ENCODE measurements at regions not wholly inside any gene's neighbourhood (a gene's known extent, or its start where the extent isn't known, plus 50 kb on each side); places are given as distances from the start of the nearest gene placed in this dataset.

- no peaks in the 10 kb centered on the region for H3K36me3 ChIP-seq
- no peak overlapping the region for H3K4me3 ChIP-seq (ENCODE audit: low read depth in 1 of 2, low read length in 1 of 2)
- no peak for TF ChIP-seq CTCF (IDR thresholded peaks at IDR 0.05)
- H3K9me3 ChIP-seq: no peaks in the 10 kb centered on the region
- no peaks in the 10 kb centered on the region for H3K4me1 ChIP-seq (ENCODE audit: control insufficient read depth in 1 of 2, insufficient read depth in 1 of 2, low read depth in 1 of 2, low read length in 1 of 2)
- peaks cover 5% of the 10 kb centered on the region for H3K27me3 ChIP-seq
- no peak overlapping the region for H3K27ac ChIP-seq
Observed at GRCh38 chr20:56769921-56770600, 141.0 kb downstream of the TFAP2C start.

GRCh38 chr20:56773749-56774148 lies 144.6 kb downstream of the TFAP2C start:
- Histone ChIP-seq H3K4me3 (ENCODE audit: low read depth in 1 of 2, low read length in 1 of 2) (no peak overlapping the region), H3K9me3 (no peaks in the 10 kb centered on the region), H3K27me3 (no peaks in the 10 kb centered on the region), H3K36me3 (no peaks in the 10 kb centered on the region), H3K4me1 (ENCODE audit: control insufficient read depth in 1 of 2, insufficient read depth in 1 of 2, low read depth in 1 of 2, low read length in 1 of 2) (no peaks in the 10 kb centered on the region), H3K27ac (no peak overlapping the region)
- no peak for TF ChIP-seq CTCF (IDR thresholded peaks at IDR 0.05)

GRCh38 chr20:56774873-56775272 lies 145.8 kb downstream of the TFAP2C start:
- no peak for TF ChIP-seq CTCF (IDR thresholded peaks at IDR 0.05)

GRCh38 chr20:56776345-56776744 lies 147.2 kb downstream of the TFAP2C start:
- H3K36me3 ChIP-seq: no peaks in the 10 kb centered on the region
- no peaks in the 10 kb centered on the region for H3K27me3 ChIP-seq
- no peaks in the 10 kb centered on the region for H3K4me1 ChIP-seq (ENCODE audit: control insufficient read depth in 1 of 2, insufficient read depth in 1 of 2, low read depth in 1 of 2, low read length in 1 of 2)
- TF ChIP-seq CTCF (IDR thresholded peaks at IDR 0.05): no peak
- H3K27ac ChIP-seq: no peak overlapping the region
- no peak overlapping the region for H3K4me3 ChIP-seq (ENCODE audit: low read depth in 1 of 2, low read length in 1 of 2)
- no peaks in the 10 kb centered on the region for H3K9me3 ChIP-seq

More at GRCh38 chr20:56774873-56775272, 145.8 kb downstream of the TFAP2C start:
- Histone ChIP-seq H3K36me3 (no peaks in the 10 kb centered on the region), H3K4me3 (ENCODE audit: low read depth in 1 of 2, low read length in 1 of 2) (no peak overlapping the region), H3K4me1 (ENCODE audit: control insufficient read depth in 1 of 2, insufficient read depth in 1 of 2, low read depth in 1 of 2, low read length in 1 of 2) (no peaks in the 10 kb centered on the region), H3K9me3 (no peaks in the 10 kb centered on the region), H3K27me3 (no peaks in the 10 kb centered on the region), H3K27ac (no peak overlapping the region)

GRCh38 chr20:56778765-56779195 lies 149.7 kb downstream of the TFAP2C start:
- Histone ChIP-seq H3K27me3 (no peaks in the 10 kb centered on the region), H3K9me3 (no peaks in the 10 kb centered on the region), H3K4me1 (ENCODE audit: control insufficient read depth in 1 of 2, insufficient read depth in 1 of 2, low read depth in 1 of 2, low read length in 1 of 2) (no peaks in the 10 kb centered on the region), H3K4me3 (ENCODE audit: low read depth in 1 of 2, low read length in 1 of 2) (no peak overlapping the region), H3K27ac (no peak overlapping the region), H3K36me3 (no peaks in the 10 kb centered on the region)
- no peak for TF ChIP-seq CTCF (IDR thresholded peaks at IDR 0.05)
